ENCODE measurements at regions not wholly inside any gene's neighbourhood (a gene's known extent, or its start where the extent isn't known, plus 50 kb on each side); places are given as distances from the start of the nearest gene placed in this dataset.

GRCh38 chr20:10795286-10796026, 121.7 kb upstream of the JAG1 start:
- ChIA-PET CTCF (no interaction called here), POLR2A (no interaction called here)
- Histone ChIP-seq H3K27ac (ENCODE audit: low read length) (no peak overlapping the region), H3K9me3 (ENCODE audit: control insufficient read depth, insufficient read depth, low read depth, low read length) (no peaks in the 10 kb centered on the region; the same call in 1 of the 2 replicates), H3K4me1 (ENCODE audit: control insufficient read depth, insufficient read depth, low read length) (peaks cover 3% of the 10 kb centered on the region; the same call in 1 of the 2 replicates), H3K27me3 (ENCODE audit: control insufficient read depth, insufficient read depth, low read length) (no peaks in the 10 kb centered on the region), H3K4me3 (ENCODE audit: low read depth in 2 of 2, low read length in 2 of 2) (no peak overlapping the region), H3K36me3 (ENCODE audit: control insufficient read depth, insufficient read depth, low read length) (no peaks in the 10 kb centered on the region)
- intact Hi-C loops (cut with micrococcal nuclease; ENCODE audit: unreplicated experiment): no loop called here
- TF ChIP-seq CTCF (IDR thresholded peaks at IDR 0.05) (no peak), TCF7L2 (IDR thresholded peaks at IDR 0.05; ENCODE audit: low read depth, low read length) (no peak), SIN3A (IDR thresholded peaks at IDR 0.05; ENCODE audit: borderline replicate concordance, insufficient read depth, low read depth, low read length) (no peak), REST (IDR thresholded peaks at IDR 0.05; ENCODE audit: insufficient read depth in 1 of 2, low read depth in 2 of 2, low read length in 1 of 2) (no peak), POLR2AphosphoS5 (IDR thresholded peaks at IDR 0.05; ENCODE audit: low read depth, low read length) (no peak)
- no TSS peak for BruUV-seq (replicated peaks)
- no peak for DNase-seq (ENCODE audit: low read depth, low spot score)
- in situ Hi-C loops (cut with HindIII; ENCODE audit: low pct_unique_long_range_greater_than_20kb, low sequenced_read_pairs): no loop called here
- no peak for ATAC-seq

- no peak for TF ChIP-seq CTCF (IDR thresholded peaks at IDR 0.05)
- no peak for TF ChIP-seq SIN3A (IDR thresholded peaks at IDR 0.05; ENCODE audit: borderline replicate concordance, insufficient read depth, low read depth, low read length)
- TF ChIP-seq REST (IDR thresholded peaks at IDR 0.05; ENCODE audit: insufficient read depth in 1 of 2, low read depth in 2 of 2, low read length in 1 of 2): no peak
- TF ChIP-seq TCF7L2 (IDR thresholded peaks at IDR 0.05; ENCODE audit: low read depth, low read length): no peak
- TF ChIP-seq POLR2AphosphoS5 (IDR thresholded peaks at IDR 0.05; ENCODE audit: low read depth, low read length): no peak
- Histone ChIP-seq H3K9me3 (ENCODE audit: control insufficient read depth, insufficient read depth, low read depth, low read length) (no peaks in the 10 kb centered on the region; the same call in 1 of the 2 replicates), H3K36me3 (ENCODE audit: control insufficient read depth, insufficient read depth, low read length) (no peaks in the 10 kb centered on the region), H3K27me3 (ENCODE audit: control insufficient read depth, insufficient read depth, low read length) (no peaks in the 10 kb centered on the region), H3K4me3 (ENCODE audit: low read depth in 2 of 2, low read length in 2 of 2) (no peak overlapping the region), H3K27ac (ENCODE audit: low read length) (no peak overlapping the region), H3K4me1 (ENCODE audit: control insufficient read depth, insufficient read depth, low read length) (peaks cover 3% of the 10 kb centered on the region; the same call in 1 of the 2 replicates)
- in situ Hi-C loops (cut with HindIII; ENCODE audit: low pct_unique_long_range_greater_than_20kb, low sequenced_read_pairs) (no loop called here), intact Hi-C loops (cut with micrococcal nuclease; ENCODE audit: unreplicated experiment) (no loop called here)
- ChIA-PET POLR2A (no interaction called here), CTCF (no interaction called here)
- DNase-seq (ENCODE audit: low read depth, low spot score) (no peak), ATAC-seq (no peak)
- BruUV-seq (replicated peaks): no TSS peak
Measured at GRCh38 chr20:10798811-10799210, 125.0 kb upstream of the JAG1 start.

Data from Panc1 (cell line).